HCT116 (cell line): ENCODE measurements at regions not wholly inside any gene's neighbourhood (a gene's known extent, or its start where the extent isn't known, plus 50 kb on each side); places are given as distances from the start of the nearest gene placed in this dataset.

Source experiments
- EZH2 ChIP-seq: fragments of 200-600 bp; sonication (generic); IDR thresholded peaks from 2 replicates; pipeline ENCODE4 v1.6.1; 2017; ENCODE audit warnings: antibody characterized with exemption, mixed run types
- TCF7L2 ChIP-seq: IDR thresholded peaks from 2 replicates; pipeline ENCODE4 v1.7.0; 2011; ENCODE audit warnings: borderline replicate concordance, inconsistent platforms; ENCODE audit not compliant: insufficient read depth, insufficient read length; ENCODE audit errors: extremely low read depth

DNA sequence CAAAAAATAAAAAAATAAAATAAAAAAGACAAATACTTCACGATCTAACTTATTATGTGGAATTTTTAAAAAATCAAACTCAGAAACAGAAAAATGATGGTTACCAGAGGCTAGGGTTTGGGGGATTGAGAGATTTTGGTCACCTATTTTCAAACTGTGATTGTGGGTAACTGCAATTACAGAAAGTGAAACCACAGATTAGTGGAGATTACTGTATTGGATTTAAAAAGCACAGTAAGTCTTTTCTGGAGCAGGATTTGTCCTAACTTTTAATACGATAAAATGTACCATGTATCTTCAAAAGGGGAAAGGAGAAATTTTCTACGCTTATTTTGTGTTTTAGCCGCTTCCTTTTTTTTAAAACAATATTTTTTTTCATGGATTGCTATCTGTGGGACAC is 1204.9 kb upstream of the LRRTM3 start:
- TF ChIP-seq EZH2 (no peak), TCF7L2 (no peak)
